Stimulated activated CD4-positive, alpha-beta T cell treated with anti-CD3 and anti-CD28 coated beads, Interleukin-4, amount 100 ng/mL, for 48 hours (primary cell): ENCODE measurements at regions not wholly inside any gene's neighbourhood (a gene's known extent, or its start where the extent isn't known, plus 50 kb on each side); places are given as distances from the start of the nearest gene placed in this dataset.
"Not testable (repeated sequence)": the region's sequence is repeated elsewhere in the genome, so short reads cannot be mapped to it uniquely, and the experiment has no call there.

Experiments used
- DNase-seq, 2 donors: peaks; one replicate each; pipeline ENCODE4 v3.0.0-alpha.2; 2020; ENCODE audit warnings: low read depth in 2 of 2

DNA sequence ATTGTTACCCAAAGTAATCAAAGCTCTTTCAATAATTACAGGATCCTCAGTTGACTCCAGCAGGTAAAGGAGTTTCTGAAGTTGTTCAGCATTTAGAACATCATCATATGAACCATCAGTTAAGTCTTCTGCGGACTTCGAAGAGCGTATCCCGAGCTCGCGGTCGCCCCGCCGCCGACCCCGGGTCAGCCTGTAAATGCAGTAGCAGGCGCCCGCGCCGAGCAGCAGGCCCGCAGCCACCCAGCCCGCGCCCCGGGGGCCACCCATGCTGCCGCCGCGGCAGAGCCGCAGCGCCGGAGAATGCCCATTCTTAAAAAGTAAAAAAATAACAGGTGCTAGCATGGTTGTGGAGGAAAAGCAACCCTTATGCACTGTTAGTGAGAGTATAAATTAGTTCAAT lies 444.5 kb downstream of the NSUN3 start:
- DNase-seq, result not testable (repeated sequence)

- DNase-seq, result no peak
Observed at GRCh38 chr3:94512876-94513275, 450.0 kb downstream of the NSUN3 start.

DNA sequence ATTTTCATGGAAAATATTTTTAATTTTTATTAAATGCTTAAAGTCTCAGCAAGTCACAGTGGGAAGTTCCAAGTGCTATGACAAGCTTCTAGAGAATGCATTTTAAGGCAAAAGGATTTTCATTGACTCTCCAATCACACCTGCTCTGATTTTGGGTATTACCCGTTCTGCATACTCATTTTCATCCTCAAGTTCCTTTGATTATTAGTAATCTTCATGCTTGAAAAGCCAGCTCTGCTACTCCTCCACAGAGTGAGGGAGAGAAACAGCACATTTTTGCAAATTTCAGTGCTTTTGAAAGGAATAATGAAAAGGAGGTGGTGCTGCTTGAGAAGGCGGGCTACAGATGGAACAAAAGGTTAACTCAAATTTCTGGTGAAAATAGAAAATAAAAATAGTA lies 450.7 kb downstream of the NSUN3 start:
- no peak for DNase-seq

- no peak for DNase-seq
Observed at GRCh38 chr3:94515983-94516382, 453.1 kb downstream of the NSUN3 start.

- DNase-seq, result no peak
Observed at GRCh38 chr3:94520364-94520763, 457.5 kb downstream of the NSUN3 start.

GRCh38 chr3:94522488-94522887 lies 459.6 kb downstream of the NSUN3 start:
- no peak for DNase-seq

- DNase-seq, result no peak
Observed at GRCh38 chr3:94524102-94524919, 461.4 kb downstream of the NSUN3 start.

DNA sequence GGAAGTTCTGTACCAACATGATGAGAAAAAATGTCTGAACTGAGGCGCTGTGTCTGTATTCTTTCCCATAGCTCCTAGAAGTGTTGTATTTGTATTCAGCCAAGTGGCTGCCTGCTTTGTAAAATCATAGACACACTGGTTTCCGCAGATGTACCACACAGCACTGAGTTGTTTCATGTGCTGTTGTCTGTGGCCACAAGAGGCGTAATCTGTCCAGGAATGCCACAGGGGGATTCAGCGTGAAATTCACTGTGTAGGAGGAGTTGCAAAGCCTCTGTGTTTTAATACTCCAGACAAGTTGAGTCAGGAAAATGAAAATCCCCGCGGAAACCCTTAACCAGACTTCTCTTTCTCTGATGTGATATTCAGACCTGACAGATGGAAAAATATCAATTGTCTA lies 462.2 kb downstream of the NSUN3 start:
- no peak for DNase-seq

- DNase-seq, result no peak
Observed at GRCh38 chr3:94529816-94530215, 467.0 kb downstream of the NSUN3 start.

GRCh38 chr3:94532951-94533350 lies 470.1 kb downstream of the NSUN3 start:
- no peak for DNase-seq

- no peak for DNase-seq
Observed at GRCh38 chr3:94539937-94540336, 477.1 kb downstream of the NSUN3 start.

GRCh38 chr3:94543161-94543560 lies 480.3 kb downstream of the NSUN3 start:
- no peak for DNase-seq

DNA sequence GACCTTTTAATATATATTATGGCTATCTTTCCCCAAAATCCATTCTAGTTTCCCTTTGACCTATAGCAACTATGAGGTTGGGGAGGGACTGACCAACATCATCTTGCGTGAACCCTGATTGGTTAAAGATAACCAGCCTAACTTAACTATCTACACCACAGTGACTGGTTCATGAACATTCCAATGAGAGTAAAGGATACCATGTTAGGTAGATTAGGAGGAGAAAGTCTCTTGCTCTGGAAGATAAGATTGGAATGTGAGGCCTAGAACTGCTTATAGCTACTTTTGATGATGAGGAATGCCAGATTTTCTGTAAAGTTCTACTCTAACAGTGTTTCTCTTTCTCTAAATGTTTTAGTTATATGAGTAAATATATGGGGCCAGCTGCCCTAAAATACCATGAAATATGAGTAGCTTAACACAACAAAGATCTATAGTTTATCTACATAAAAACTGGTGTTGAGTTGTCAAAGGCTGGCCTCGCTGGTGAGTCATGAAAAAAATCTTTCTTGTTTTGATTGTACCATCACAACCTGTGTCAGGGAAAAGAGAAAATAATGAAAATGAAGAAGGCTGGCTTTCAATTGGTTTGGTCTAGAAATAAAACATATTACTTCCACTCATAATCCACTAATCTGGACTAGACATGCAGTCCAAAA lies 481.4 kb downstream of the NSUN3 start:
- DNase-seq, result no peak

GRCh38 chr3:94548581-94549316 lies 485.9 kb downstream of the NSUN3 start:
- DNase-seq, result no peak

DNA sequence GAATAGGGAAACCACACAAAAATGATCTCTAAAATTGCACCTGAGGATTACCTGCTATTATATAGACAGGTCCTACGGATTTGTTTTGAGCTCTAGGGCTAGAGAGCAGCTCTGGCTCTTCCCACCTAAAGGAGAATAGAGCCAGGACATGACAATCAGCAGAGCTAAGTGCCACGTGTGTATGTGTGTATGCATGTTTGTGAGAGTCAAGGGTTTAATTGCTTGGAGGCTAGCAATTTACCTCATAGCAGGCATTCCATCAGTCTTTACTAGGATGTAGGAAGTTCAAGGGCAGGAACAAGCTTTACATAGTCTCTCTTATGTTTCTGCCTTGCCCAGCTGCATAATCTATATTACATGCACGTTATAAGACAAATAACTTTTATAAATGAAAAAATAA lies 498.2 kb downstream of the NSUN3 start:
- no peak for DNase-seq

GRCh38 chr3:94564247-94564646 lies 501.4 kb downstream of the NSUN3 start:
- no peak for DNase-seq

- no peak for DNase-seq
Observed at GRCh38 chr3:94568041-94568440, 505.2 kb downstream of the NSUN3 start.

DNA sequence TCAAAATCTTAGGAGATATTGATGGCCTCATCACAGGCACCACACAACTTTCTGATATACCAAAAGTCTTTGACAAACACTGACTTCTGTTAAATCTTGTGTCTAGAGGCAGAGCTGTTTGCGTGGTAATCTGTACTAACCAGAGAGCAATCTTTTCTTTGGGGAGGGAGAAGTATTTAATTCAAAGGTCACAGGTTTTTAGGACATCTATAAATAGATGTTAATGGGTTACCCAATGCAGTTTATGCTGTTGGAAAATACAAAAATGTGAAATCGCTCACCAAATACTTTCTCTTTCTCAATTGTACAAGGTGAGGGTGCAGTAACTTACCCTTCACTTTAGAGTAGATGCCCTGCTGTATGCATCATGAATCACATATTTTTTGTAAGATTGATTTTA lies 510.5 kb downstream of the NSUN3 start:
- DNase-seq, result no peak

DNA sequence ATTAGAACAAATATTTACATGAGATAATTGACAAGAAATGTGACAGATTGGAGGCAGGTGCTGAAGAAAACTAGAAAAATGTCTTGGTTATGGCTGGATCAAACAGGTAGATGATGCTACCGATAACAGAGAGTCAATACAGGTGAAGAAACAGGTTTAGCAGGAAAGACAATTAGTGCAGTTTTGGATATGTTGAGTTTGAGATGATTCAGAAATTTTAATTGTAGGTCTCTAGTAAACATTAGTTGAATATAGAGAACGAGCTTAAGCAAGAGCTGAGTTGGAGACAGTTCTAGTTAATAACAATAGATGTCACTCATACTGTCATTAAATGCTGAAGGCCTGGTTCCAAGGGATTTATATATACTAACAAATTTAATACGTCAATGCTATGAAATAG lies 524.4 kb downstream of the NSUN3 start:
- DNase-seq, result no peak

DNA sequence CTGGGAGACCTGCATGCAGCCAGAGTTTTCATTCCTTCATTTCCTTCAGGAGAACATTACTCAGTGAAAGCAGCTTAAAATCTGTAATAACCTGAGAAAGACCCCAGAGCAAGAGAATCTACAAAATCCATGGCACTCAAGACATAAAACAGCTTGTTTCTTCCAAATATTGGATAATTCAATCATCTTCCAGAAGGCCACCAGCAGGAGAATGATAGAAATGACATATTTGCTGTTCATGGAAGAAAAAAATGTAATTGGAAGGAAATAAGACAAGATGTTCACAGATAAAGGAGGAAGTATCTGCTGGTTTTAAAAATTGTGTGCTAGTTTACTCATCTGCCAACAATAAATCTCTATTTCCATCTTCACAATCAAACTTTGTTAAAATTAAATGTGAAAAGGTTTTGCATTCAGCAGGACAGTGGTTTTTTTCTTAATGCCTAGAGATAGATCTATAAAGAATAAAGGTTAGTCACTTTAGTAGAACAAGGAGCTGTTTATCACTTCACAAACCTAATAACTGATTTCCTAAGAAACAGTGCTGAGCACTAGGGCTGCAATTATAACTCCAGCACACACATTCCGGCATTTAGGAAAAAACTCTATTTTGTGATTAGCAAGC lies 530.8 kb downstream of the NSUN3 start:
- no peak for DNase-seq

GRCh38 chr3:94596141-94596540 lies 533.3 kb downstream of the NSUN3 start:
- no peak for DNase-seq

DNA sequence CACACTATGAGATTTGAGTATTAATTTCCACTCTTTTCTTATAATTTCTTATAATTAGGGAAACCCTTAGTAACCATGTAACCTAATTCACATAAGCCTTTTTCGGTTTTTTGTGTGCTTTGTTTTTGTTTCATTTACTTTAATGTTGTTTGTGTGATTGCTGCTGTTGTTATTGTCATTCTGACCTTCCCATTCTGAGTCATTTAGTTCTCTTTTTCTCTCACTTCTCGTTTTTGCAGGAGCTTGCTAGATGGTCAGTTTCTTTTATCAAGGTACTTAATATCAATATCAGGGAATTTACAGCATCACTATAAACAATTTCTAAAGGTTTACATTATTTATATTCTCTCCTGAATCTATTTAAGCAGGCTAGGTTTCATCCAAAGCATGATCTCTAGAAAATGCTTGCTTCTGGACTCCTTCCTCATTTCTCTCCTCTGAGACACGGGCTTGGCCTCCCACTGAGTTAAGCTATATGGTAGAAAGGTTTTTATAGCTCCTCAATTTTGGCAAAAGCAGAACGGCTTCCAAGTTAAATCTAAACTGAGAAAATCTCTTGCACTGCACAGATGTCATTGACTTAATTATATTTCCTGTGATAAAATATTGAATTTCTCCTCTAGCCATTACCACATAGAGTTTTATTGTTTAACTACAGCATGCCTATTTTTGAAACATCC lies 534.2 kb downstream of the NSUN3 start:
- no peak for DNase-seq
